GM21528 (cell line): ENCODE measurements at regions not wholly inside any gene's neighbourhood (a gene's known extent, or its start where the extent isn't known, plus 50 kb on each side); places are given as distances from the start of the nearest gene placed in this dataset.
"Not testable (repeated sequence)": the region's sequence is repeated elsewhere in the genome, so short reads cannot be mapped to it uniquely, and the experiment has no call there.

Source experiments
- ATAC-seq: cut with Tn5 transposase; IDR thresholded peaks from one replicate; pipeline ENCODE4 v1.9.1; 2021; ENCODE audit warnings: mild to moderate bottlenecking, moderate library complexity; ENCODE audit not compliant: unreplicated experiment, low FRiP score

GRCh38 chr1:168424281-168424680, 119.5 kb downstream of the XCL2 start:
- no peak for ATAC-seq

DNA sequence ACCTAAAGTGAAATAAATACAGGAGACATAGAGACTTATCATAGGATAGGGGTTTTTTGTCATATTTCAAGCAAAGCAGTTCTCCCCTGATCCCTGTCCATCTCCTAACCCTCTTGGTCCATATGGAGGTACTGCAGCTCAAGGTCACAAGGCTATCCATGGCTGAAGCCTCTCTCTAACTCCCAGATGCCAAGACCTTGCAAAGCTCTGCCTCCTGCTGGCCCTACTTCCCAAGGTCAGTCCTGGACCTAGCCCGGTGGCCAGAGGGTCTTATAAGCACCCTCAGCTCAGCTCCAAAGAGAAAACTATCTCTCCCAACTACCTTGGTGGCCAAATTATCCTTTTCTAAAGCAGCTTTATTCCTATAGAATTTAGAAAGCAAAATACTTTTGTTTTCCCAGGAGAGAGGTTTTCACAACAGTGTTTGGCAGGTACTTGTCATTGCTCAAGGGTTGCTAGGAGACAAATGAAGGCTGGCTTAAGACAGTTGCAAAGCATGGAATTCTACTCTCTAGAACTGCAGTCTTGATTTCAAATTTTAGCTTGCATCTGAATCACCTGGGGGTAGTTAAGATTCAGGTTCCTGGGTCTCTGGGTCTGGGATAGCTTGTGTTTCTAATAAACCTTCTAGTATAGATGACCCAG, 121.5 kb downstream of the XCL2 start:
- ATAC-seq: no peak

DNA sequence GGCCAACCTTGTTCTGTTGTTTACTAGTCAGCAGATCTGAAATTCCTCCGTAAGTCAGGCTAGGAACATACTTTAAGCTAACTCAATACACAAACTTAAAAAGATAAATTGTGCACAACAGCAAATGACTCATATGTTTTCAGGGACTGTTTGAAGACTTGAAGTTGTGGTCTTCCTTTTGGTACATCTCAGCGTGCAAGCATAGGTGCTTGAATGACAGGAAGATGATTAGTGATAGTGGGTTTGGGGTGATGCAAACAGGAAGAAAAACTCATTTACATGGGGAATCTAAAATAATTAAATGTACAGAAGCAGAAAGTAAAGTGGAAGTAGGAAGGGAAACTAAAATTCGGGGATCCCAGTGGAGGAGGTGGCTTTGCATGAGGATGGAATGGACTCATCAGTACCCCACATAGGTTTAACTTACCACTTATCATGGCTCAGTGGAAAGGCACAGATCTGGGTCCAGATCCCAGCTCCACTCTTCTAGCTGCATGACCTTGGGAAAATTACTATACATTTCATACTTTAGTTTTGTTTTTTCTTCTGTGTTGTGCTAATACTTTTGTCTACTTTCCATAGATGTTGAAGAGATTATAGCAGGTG, 122.3 kb downstream of the XCL2 start:
- ATAC-seq: no peak

- ATAC-seq: no peak
Observed at GRCh38 chr1:168420177-168420576, 123.6 kb downstream of the XCL2 start.

DNA sequence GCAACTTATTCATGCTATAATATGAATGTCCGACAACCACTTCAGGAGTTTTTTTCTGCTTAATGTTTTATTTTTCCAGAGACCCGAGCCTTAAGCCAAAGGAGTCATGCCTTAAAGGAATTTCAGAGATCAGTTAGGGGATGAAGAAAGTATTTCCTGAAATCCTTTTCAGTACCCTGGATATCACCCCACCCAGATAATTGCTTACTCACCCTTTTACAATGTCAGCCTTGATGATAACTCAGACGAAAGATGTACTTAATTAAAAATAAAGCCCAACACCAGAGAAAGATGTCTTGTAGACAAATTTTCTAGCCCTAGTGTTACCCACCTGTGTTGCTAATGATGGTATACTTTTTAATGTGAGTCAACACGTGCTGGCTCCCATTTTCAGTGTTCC, 124.1 kb downstream of the XCL2 start:
- ATAC-seq: no peak

GRCh38 chr1:168416220-168416619, 127.6 kb downstream of the XCL2 start:
- no peak for ATAC-seq

- no peak for ATAC-seq
Observed at GRCh38 chr1:168414914-168415313, 128.9 kb downstream of the XCL2 start.

DNA sequence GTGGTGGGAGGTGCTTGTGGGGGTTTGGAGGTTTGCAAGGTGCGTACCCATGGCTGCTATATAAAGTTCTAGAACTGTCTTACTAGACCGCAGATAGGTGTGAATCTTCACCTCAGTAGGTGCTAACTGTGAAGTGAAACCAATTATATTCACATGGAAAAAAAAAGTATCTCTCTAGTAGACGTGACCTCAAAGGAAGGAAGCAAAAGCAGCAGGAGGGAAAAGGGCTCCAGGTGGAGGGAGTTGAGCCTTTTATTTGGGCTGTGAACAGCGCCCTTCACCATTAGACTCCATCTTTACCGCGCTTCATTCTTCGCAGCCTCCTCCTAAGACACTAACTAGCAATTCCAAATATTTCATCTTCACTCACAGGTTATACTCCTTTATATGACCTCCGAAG, 129.8 kb downstream of the TBX19 start:
- ATAC-seq: no peak

DNA sequence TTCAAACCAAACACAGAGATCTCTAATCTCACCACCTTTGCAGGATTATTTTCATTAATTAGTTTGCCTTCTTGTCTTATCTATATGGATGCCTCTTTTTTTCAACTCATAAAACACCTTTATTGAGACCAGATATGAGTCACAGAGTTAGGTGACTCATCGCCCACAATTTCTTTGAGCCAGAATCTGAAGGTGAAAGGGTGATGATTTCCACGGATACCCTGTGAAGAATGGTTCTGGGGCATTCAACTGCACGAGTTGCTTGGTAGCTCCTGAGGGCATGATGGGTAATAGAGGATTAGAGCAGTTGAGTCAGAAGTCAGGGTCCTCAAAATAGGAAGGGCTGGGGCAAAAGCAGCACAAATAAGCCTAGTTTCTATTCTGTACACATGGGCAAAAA, 128.2 kb downstream of the TBX19 start:
- no peak for ATAC-seq

GRCh38 chr1:168408539-168408865, 127.8 kb downstream of the TBX19 start:
- no peak for ATAC-seq

DNA sequence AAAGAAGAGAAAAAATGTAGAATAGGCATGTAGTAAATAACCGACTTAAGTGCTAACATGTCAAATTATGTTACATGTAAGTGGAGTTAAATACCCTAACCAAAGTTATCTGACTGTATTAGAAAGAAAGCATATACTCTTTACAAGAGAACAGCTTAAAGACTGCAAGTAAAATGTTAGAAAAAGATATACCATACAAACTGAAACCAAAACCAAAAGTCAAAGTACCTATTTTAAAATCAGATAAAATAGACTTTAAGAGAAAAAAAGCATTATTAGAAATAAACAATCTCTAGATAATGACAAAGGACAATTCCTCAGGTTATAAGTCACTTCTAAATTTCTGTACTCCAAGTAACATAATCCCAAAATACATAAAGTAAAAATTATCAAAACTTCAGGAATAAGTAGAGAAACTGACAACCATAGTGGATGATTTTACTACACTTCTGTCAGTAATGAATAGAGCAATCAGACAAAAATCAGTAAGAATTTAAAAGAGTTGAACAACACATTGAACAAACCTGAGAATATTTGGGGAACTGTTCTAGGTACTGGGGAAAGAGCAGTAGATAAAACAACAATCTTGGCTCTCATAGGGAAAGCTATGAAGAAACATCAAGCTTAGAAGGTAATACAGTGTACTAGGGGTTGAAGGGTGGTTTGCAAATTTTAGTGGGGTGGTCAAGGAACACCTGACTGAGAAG, 127.3 kb downstream of the TBX19 start:
- ATAC-seq: no peak

GRCh38 chr1:168405906-168406549, 125.4 kb downstream of the TBX19 start:
- ATAC-seq: no peak

DNA sequence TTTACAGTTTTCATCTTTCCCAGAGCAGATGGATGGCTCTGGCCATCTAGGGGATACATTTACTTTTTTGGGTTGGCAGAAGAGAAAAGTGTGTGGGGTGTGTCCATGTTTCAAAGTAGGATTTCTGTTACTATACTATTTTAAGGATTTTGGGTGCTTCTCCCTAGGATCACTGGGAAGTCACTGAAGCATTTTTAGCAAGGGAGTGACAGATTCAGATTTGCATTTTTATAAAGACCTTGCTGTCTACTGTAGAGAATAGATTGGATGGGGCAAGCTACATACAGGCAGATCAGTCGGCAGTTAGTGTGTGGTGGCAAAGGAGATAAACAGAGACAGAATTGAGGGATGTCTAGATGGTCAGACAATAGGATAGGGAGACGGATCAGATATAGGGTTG, 122.5 kb downstream of the TBX19 start:
- ATAC-seq: no peak

DNA sequence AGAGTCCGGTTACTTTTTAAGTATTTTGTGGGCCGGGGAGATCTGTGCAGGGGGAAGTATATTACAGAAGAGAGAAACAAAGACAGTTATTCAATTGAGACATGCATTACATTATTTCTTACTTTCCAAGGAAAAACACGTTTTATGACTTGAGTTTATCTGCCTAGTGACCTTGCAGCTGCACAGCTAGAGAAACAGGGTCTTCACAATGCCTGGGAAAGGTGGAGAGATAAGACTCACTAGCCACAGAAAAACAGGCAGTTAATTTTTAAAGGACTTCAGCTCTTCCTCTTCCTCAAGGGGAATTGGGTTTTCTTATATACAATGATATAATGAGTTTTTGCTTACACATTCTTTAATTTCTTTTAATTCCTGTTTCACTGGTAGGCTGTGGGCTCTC, 121.8 kb downstream of the TBX19 start:
- not testable (repeated sequence) for ATAC-seq

DNA sequence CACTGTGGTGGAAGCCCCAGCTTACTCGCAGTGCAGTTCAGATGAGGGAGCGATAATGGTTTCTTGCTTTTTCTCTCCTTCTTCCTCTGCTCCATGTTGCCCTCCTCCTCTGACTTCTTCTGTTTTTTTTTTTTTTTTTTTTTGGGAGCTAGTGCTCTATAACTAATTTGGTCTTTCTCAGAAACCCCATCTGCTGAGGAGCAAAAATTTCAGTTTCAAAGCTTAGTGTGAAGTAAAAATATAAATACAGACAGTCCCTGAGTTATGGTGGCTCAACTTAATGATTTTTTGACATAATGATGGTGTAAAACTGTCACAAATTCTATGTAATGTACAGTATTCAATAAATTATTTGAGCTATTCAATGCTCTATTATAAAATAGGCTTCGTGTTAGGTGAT, 120.7 kb downstream of the TBX19 start:
- no peak for ATAC-seq

DNA sequence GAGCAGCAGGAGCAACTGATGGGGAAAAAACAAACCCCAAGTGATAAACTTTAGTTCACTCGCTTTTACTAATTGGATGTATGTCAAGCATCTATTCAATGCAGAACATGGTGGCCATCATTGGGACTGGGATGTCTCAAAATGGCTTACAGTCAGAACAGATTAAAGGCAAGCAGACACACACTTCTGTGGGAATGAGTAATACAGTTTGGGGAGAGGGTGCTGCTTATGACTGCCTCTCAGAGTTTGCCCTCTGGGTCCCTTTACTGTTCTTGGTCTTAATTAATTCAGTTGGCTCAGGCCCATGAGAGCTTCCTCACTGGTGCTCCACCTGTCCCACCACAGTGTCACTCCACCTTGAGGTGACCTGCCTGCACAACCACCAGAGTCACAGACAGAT, 119.5 kb downstream of the TBX19 start:
- ATAC-seq: no peak

GRCh38 chr1:168397806-168398205, 117.1 kb downstream of the TBX19 start:
- no peak for ATAC-seq

DNA sequence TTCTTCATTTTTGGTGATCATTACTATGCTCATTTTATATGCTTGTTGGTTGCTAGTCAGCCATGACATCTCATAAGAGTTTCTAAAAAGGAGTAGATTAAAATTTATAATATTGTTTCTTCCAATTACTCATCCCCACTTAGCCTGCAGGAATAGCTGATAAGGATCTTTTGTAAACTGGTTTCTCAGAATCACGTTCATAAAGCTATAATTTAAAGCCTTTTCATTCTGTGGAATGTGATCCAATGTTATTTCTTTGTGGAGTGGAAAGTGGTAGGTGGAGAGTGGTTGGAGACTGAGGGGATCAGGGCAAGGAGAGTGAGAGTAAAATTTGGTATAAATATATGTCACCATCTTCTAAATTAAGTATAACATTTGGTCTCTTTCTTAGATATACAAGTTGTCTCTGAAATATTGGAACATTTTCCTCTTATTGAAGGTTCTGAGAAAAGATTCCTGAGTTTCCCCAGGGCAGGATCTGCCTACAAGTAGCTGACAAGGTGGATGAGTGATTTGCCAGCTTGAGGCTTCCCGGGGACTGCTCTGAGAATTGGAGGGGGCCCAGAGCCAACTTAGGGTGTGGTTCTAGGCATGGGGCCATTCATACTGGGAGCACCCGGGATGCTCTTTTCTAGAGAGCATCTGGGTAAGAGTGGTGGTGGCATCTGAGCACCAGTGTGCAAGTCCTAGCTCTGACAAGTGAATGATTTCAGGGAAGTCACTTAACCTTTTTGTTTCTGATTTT, 116.4 kb downstream of the TBX19 start:
- ATAC-seq: no peak

GRCh38 chr1:168396508-168396907, 115.8 kb downstream of the TBX19 start:
- no peak for ATAC-seq

DNA sequence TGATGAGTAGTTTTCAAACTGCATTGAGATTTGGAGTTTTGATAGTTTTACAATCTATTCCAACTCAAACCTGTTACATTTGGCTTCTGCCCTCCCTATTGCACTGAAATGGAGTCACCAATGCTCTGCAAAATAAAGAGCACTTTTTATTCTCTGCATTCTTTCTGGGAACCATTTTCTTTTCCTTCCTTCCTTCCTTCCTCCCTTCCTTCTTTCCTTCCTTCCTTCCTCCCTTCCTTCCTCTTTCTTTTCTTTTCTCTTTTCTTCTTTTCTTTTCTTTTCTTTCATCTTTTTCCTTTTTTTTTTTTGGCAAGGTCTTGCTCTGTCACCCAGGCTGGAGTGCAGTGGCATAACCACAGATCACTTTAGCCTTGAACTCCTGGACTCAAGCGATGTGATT, 114.2 kb downstream of the TBX19 start:
- no peak for ATAC-seq

- no peak for ATAC-seq
Observed at GRCh38 chr1:168392958-168393549, 112.4 kb downstream of the TBX19 start.
